ENCODE measurements at regions not wholly inside any gene's neighbourhood (a gene's known extent, or its start where the extent isn't known, plus 50 kb on each side); places are given as distances from the start of the nearest gene placed in this dataset.
"Not testable (repeated sequence)": the region's sequence is repeated elsewhere in the genome, so short reads cannot be mapped to it uniquely, and the experiment has no call there.

- no peak for DNase-seq (ENCODE audit: low read depth in 2 of 2)
Observed at GRCh38 chr2:128505575-128506526, 187.2 kb upstream of the HS6ST1 start.

GRCh38 chr2:128506534-128506933 is 187.9 kb upstream of the HS6ST1 start:
- DNase-seq (ENCODE audit: low read depth in 2 of 2) = no peak

GRCh38 chr2:128510701-128511397 is 192.2 kb upstream of the HS6ST1 start:
- DNase-seq (ENCODE audit: low read depth in 2 of 2) = no peak

GRCh38 chr2:128511731-128512378 is 193.2 kb upstream of the HS6ST1 start:
- DNase-seq (ENCODE audit: low read depth in 2 of 2) = no peak

GRCh38 chr2:128512379-128513115 is 193.9 kb upstream of the HS6ST1 start:
- no peak for DNase-seq (ENCODE audit: low read depth in 2 of 2)

GRCh38 chr2:128513116-128513960 is 194.7 kb upstream of the HS6ST1 start:
- DNase-seq (ENCODE audit: low read depth in 2 of 2) = no peak

- no peak for DNase-seq (ENCODE audit: low read depth in 2 of 2)
Observed at GRCh38 chr2:128513961-128514283, 195.3 kb upstream of the HS6ST1 start.

GRCh38 chr2:128514555-128514955 is 195.9 kb upstream of the HS6ST1 start:
- DNase-seq (ENCODE audit: low read depth in 2 of 2) = no peak

- no peak for DNase-seq (ENCODE audit: low read depth in 2 of 2)
Observed at GRCh38 chr2:128516938-128517337, 198.3 kb upstream of the HS6ST1 start.

- not testable (repeated sequence) for DNase-seq (ENCODE audit: low read depth in 2 of 2)
Observed at GRCh38 chr2:128519028-128519427, 200.4 kb upstream of the HS6ST1 start.

- DNase-seq (ENCODE audit: low read depth in 2 of 2) = no peak
Observed at GRCh38 chr2:128519517-128520215, 201.0 kb upstream of the HS6ST1 start.

- no peak for DNase-seq (ENCODE audit: low read depth in 2 of 2)
Observed at GRCh38 chr2:128520340-128520739, 201.7 kb upstream of the HS6ST1 start.

GRCh38 chr2:128520791-128521190 is 202.1 kb upstream of the HS6ST1 start:
- no peak for DNase-seq (ENCODE audit: low read depth in 2 of 2)

GRCh38 chr2:128521482-128521881 is 202.8 kb upstream of the HS6ST1 start:
- no peak for DNase-seq (ENCODE audit: low read depth in 2 of 2)

GRCh38 chr2:128522829-128523228 is 204.2 kb upstream of the HS6ST1 start:
- DNase-seq (ENCODE audit: low read depth in 2 of 2) = no peak

- no peak for DNase-seq (ENCODE audit: low read depth in 2 of 2)
Observed at GRCh38 chr2:128523457-128523856, 204.8 kb upstream of the HS6ST1 start.

- DNase-seq (ENCODE audit: low read depth in 2 of 2) = no peak
Observed at GRCh38 chr2:128524183-128524582, 205.5 kb upstream of the HS6ST1 start.

- DNase-seq (ENCODE audit: low read depth in 2 of 2) = no peak
Observed at GRCh38 chr2:128525653-128526052, 207.0 kb upstream of the HS6ST1 start.

GRCh38 chr2:128526455-128526976 is 207.8 kb upstream of the HS6ST1 start:
- no peak for DNase-seq (ENCODE audit: low read depth in 2 of 2)

- no peak for DNase-seq (ENCODE audit: low read depth in 2 of 2)
Observed at GRCh38 chr2:128528133-128528532, 209.5 kb upstream of the HS6ST1 start.
